ENCODE measurements at regions not wholly inside any gene's neighbourhood (a gene's known extent, or its start where the extent isn't known, plus 50 kb on each side); places are given as distances from the start of the nearest gene placed in this dataset.

DNA sequence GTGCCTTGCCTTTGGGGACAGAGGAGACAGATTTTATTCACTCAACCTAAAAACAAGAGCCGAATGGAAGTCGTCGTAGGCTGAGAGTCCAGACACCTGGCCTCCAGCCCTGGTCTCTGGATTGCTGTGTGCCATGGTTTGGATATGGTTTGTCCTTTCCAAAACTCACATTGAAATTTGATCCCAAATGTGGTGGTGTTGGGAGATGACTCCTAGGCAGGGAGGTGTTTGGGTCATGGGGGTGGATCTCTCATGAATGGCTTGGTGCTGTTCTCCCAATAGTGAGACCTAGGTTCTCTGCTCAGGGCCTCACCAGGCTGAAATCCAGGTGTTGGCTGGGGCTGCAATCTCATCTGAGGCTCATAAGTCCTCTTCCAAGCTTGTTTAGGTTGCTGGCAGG is 75.5 kb downstream of the FOXD2 start:
- Histone ChIP-seq H2AFZ (ENCODE audit: low read depth) (no peak overlapping the region), H3K79me2 (ENCODE audit: insufficient read depth, low read depth) (no peaks in the 10 kb centered on the region), H4K20me1 (ENCODE audit: insufficient read depth) (no peaks in the 10 kb centered on the region), H3K27me3 (ENCODE audit: insufficient read depth, low read depth) (no peaks in the 10 kb centered on the region), H3K4me2 (no peak overlapping the region), H3K36me3 (ENCODE audit: insufficient read depth) (no peaks in the 10 kb centered on the region), H3K9ac (no peak overlapping the region), H3K4me1 (ENCODE audit: low read depth, poor library complexity, severe bottlenecking) (no peaks in the 10 kb centered on the region), H3K27ac (no peak overlapping the region), H3K4me3 (IDR thresholded peaks at IDR 0.05; ENCODE audit: insufficient read depth, low read depth, low read length) (no peak overlapping the region)
- TF ChIP-seq, protein P1, sequence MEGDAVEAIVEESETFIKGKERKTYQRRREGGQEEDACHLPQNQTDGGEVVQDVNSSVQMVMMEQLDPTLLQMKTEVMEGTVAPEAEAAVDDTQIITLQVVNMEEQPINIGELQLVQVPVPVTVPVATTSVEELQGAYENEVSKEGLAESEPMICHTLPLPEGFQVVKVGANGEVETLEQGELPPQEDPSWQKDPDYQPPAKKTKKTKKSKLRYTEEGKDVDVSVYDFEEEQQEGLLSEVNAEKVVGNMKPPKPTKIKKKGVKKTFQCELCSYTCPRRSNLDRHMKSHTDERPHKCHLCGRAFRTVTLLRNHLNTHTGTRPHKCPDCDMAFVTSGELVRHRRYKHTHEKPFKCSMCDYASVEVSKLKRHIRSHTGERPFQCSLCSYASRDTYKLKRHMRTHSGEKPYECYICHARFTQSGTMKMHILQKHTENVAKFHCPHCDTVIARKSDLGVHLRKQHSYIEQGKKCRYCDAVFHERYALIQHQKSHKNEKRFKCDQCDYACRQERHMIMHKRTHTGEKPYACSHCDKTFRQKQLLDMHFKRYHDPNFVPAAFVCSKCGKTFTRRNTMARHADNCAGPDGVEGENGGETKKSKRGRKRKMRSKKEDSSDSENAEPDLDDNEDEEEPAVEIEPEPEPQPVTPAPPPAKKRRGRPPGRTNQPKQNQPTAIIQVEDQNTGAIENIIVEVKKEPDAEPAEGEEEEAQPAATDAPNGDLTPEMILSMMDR (conservative IDR thresholded peaks at IDR 0.05; ENCODE audit: low read depth, low read length) = no peak

GRCh38 chr1:47514229-47514628 is 76.4 kb downstream of the FOXD2 start:
- H3K4me1 ChIP-seq (ENCODE audit: low read depth, poor library complexity, severe bottlenecking) = no peaks in the 10 kb centered on the region
- H3K79me2 ChIP-seq (ENCODE audit: insufficient read depth, low read depth) = no peaks in the 10 kb centered on the region
- H4K20me1 ChIP-seq (ENCODE audit: insufficient read depth) = no peaks in the 10 kb centered on the region
- H3K9ac ChIP-seq = no peak overlapping the region
- no peaks in the 10 kb centered on the region for H3K36me3 ChIP-seq (ENCODE audit: insufficient read depth)
- no peak overlapping the region for H3K27ac ChIP-seq
- no peaks in the 10 kb centered on the region for H3K27me3 ChIP-seq (ENCODE audit: insufficient read depth, low read depth)
- H3K4me3 ChIP-seq (IDR thresholded peaks at IDR 0.05; ENCODE audit: insufficient read depth, low read depth, low read length) = no peak overlapping the region
- no peak overlapping the region for H2AFZ ChIP-seq (ENCODE audit: low read depth)
- TF ChIP-seq, protein P1 (conservative IDR thresholded peaks at IDR 0.05; ENCODE audit: low read depth, low read length) = no peak
- H3K4me2 ChIP-seq = no peak overlapping the region

GRCh38 chr1:47515164-47515789 is 77.4 kb downstream of the FOXD2 start:
- Histone ChIP-seq H3K27me3 (ENCODE audit: insufficient read depth, low read depth) (no peaks in the 10 kb centered on the region), H3K4me1 (ENCODE audit: low read depth, poor library complexity, severe bottlenecking) (no peaks in the 10 kb centered on the region), H3K79me2 (ENCODE audit: insufficient read depth, low read depth) (no peaks in the 10 kb centered on the region), H2AFZ (ENCODE audit: low read depth) (no peak overlapping the region), H3K4me2 (no peak overlapping the region), H4K20me1 (ENCODE audit: insufficient read depth) (no peaks in the 10 kb centered on the region), H3K36me3 (ENCODE audit: insufficient read depth) (no peaks in the 10 kb centered on the region), H3K27ac (no peak overlapping the region), H3K9ac (no peak overlapping the region), H3K4me3 (IDR thresholded peaks at IDR 0.05; ENCODE audit: insufficient read depth, low read depth, low read length) (no peak overlapping the region)
- TF ChIP-seq, protein P1 (conservative IDR thresholded peaks at IDR 0.05; ENCODE audit: low read depth, low read length) = no peak

DNA sequence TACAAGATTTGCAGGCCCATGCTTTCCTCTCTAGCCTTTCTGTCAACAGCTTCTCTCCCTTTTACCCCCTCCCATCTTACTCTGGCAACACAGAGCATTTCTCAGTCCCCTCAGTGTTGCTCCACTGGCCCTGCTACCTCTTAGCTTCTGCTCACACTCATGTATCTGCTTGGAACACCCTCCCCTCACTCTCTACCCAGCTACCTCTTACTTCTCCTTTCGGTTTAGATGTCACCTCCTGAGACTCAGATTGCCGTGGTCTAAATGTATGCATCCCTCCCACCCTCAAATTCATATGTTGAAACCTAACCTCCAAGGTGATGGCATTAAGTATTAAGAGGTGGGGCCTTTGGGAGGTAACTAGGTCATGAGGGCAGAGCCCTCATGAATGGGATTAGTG is 80.1 kb downstream of the FOXD2 start:
- TF ChIP-seq, protein P1 (conservative IDR thresholded peaks at IDR 0.05; ENCODE audit: low read depth, low read length) = no peak
- no peaks in the 10 kb centered on the region for H3K36me3 ChIP-seq (ENCODE audit: insufficient read depth)
- H4K20me1 ChIP-seq (ENCODE audit: insufficient read depth) = no peaks in the 10 kb centered on the region

More for the DNA sequence above, 80.1 kb downstream of the FOXD2 start:
- H3K4me3 ChIP-seq (IDR thresholded peaks at IDR 0.05; ENCODE audit: insufficient read depth, low read depth, low read length) = no peak overlapping the region
- no peaks in the 10 kb centered on the region for H3K79me2 ChIP-seq (ENCODE audit: insufficient read depth, low read depth)
- H3K4me2 ChIP-seq = no peak overlapping the region
- H3K9ac ChIP-seq = no peak overlapping the region
- no peak overlapping the region for H3K27ac ChIP-seq
- H2AFZ ChIP-seq (ENCODE audit: low read depth) = no peak overlapping the region
- no peaks in the 10 kb centered on the region for H3K4me1 ChIP-seq (ENCODE audit: low read depth, poor library complexity, severe bottlenecking)
- no peaks in the 10 kb centered on the region for H3K27me3 ChIP-seq (ENCODE audit: insufficient read depth, low read depth)
